ENCODE measurements at regions not wholly inside any gene's neighbourhood (a gene's known extent, or its start where the extent isn't known, plus 50 kb on each side); places are given as distances from the start of the nearest gene placed in this dataset.
A peak's percentile ranks its signal among the peaks of the same experiment; 100 is the strongest.
"Not testable (repeated sequence)": the region's sequence is repeated elsewhere in the genome, so short reads cannot be mapped to it uniquely, and the experiment has no call there.

GRCh38 chr4:124428648-124429047, 283.9 kb downstream of the ANKRD50 start:
- no peak for DNase-seq (ENCODE audit: low read depth)

- DNase-seq (ENCODE audit: low read depth): no peak
These were observed 282.7 kb downstream of the ANKRD50 start for GRCh38 chr4:124429746-124430250.

GRCh38 chr4:124431653-124432192, 280.8 kb downstream of the ANKRD50 start:
- DNase-seq (ENCODE audit: low read depth): no peak

GRCh38 chr4:124432500-124432899, 280.0 kb downstream of the ANKRD50 start:
- DNase-seq (ENCODE audit: low read depth): peak; percentile 22

- no peak for DNase-seq (ENCODE audit: low read depth)
These were observed 279.5 kb downstream of the ANKRD50 start for GRCh38 chr4:124433044-124433443.

GRCh38 chr4:124433500-124433899, 279.0 kb downstream of the ANKRD50 start:
- DNase-seq (ENCODE audit: low read depth): no peak

- DNase-seq (ENCODE audit: low read depth): no peak
These were observed 277.1 kb downstream of the ANKRD50 start for GRCh38 chr4:124435274-124435950.

- DNase-seq (ENCODE audit: low read depth): no peak
These were observed 274.6 kb downstream of the ANKRD50 start for GRCh38 chr4:124437853-124438495.

GRCh38 chr4:124445071-124445470, 267.5 kb downstream of the ANKRD50 start:
- DNase-seq (ENCODE audit: low read depth): no peak

- no peak for DNase-seq (ENCODE audit: low read depth)
These were observed 262.7 kb downstream of the ANKRD50 start for GRCh38 chr4:124449881-124450280.

- no peak for DNase-seq (ENCODE audit: low read depth)
These were observed 261.7 kb downstream of the ANKRD50 start for GRCh38 chr4:124450851-124451250.

GRCh38 chr4:124454772-124455270, 257.7 kb downstream of the ANKRD50 start:
- DNase-seq (ENCODE audit: low read depth): no peak

GRCh38 chr4:124455671-124456070, 256.9 kb downstream of the ANKRD50 start:
- no peak for DNase-seq (ENCODE audit: low read depth)

- no peak for DNase-seq (ENCODE audit: low read depth)
These were observed 253.2 kb downstream of the ANKRD50 start for GRCh38 chr4:124459196-124459940.

- no peak for DNase-seq (ENCODE audit: low read depth)
These were observed 252.6 kb downstream of the ANKRD50 start for GRCh38 chr4:124459941-124460310.

GRCh38 chr4:124461592-124461991, 250.9 kb downstream of the ANKRD50 start:
- not testable (repeated sequence) for DNase-seq (ENCODE audit: low read depth)

- no peak for DNase-seq (ENCODE audit: low read depth)
These were observed 249.3 kb downstream of the ANKRD50 start for GRCh38 chr4:124462954-124463828.

- no peak for DNase-seq (ENCODE audit: low read depth)
These were observed 247.7 kb downstream of the ANKRD50 start for GRCh38 chr4:124464836-124465235.

GRCh38 chr4:124468360-124468759, 244.2 kb downstream of the ANKRD50 start:
- DNase-seq (ENCODE audit: low read depth): no peak

- no peak for DNase-seq (ENCODE audit: low read depth)
These were observed 242.6 kb downstream of the ANKRD50 start for GRCh38 chr4:124469981-124470380.

- no peak for DNase-seq (ENCODE audit: low read depth)
These were observed 234.1 kb downstream of the ANKRD50 start for GRCh38 chr4:124478470-124478869.
